A673 (cell line): ENCODE measurements at regions not wholly inside any gene's neighbourhood (a gene's known extent, or its start where the extent isn't known, plus 50 kb on each side); places are given as distances from the start of the nearest gene placed in this dataset.

Source experiments
- BruUV-seq: library from RNA; stranded (reverse); fragments of 400-500 nt; replicated peaks from 2 replicates; lab custom pipeline; 2021; lab: Mats Ljungman, UMichigan
- CTCF ChIA-PET: fragments of 300-600 bp; sonication (Branson Sonifier 250); formaldehyde crosslinking; loops from one replicate; lab custom pipeline; 2022; ENCODE audit warnings: antibody characterized with exemption; lab: Charles Lee
- POLR2A ChIA-PET: fragments of 300-600 bp; sonication (Branson Sonifier 250); formaldehyde crosslinking; loops from one replicate; lab custom pipeline; 2022; ENCODE audit warnings: antibody characterized with exemption; ENCODE audit not compliant: low non-redundant PET; lab: Charles Lee
- DNase-seq: peaks from one replicate; pipeline ENCODE4 v3.0.0-alpha.2; 2015; ENCODE audit warnings: low spot score
- H3K27ac ChIP-seq: fragments of 200-600 bp; sonication (generic); 2 replicates; pipeline ENCODE4 v1.5.1; 2016; ENCODE audit warnings: mixed run types, low read depth, mild to moderate bottlenecking, mixed read lengths, antibody characterized with exemption, low read length; ENCODE audit not compliant: poor library complexity, severe bottlenecking
- H3K27me3 ChIP-seq: fragments of 200-600 bp; sonication (generic); replicated peaks from 2 replicates; pipeline ENCODE4 v1.6.1; 2017; ENCODE audit warnings: mixed run types, low read depth, mild to moderate bottlenecking, mixed read lengths, antibody characterized with exemption, low read length; ENCODE audit not compliant: insufficient read depth, poor library complexity
- H3K36me3 ChIP-seq: fragments of 200-600 bp; sonication (generic); 2 replicates; pipeline ENCODE4 v1.6.1; 2016; ENCODE audit warnings: mixed run types, mild to moderate bottlenecking, mixed read lengths, antibody characterized with exemption, low read length; ENCODE audit not compliant: insufficient read depth, poor library complexity, severe bottlenecking
- H3K4me1 ChIP-seq: fragments of 200-600 bp; sonication (generic); 2 replicates; pipeline ENCODE4 v1.6.1; 2017; ENCODE audit warnings: mixed run types, mild to moderate bottlenecking, mixed read lengths, antibody characterized with exemption, low read length; ENCODE audit not compliant: insufficient read depth, poor library complexity, severe bottlenecking
- H3K4me3 ChIP-seq: fragments of 200-600 bp; sonication (generic); 2 replicates; pipeline ENCODE4 v1.5.1; 2016; ENCODE audit warnings: low read depth, mixed run types, mild to moderate bottlenecking, mixed read lengths, low read length; ENCODE audit not compliant: poor library complexity, severe bottlenecking
- H3K9me3 ChIP-seq: fragments of 200-600 bp; sonication (generic); 2 replicates; pipeline ENCODE4 v1.6.1; 2016; ENCODE audit warnings: mixed run types, low read depth, mild to moderate bottlenecking, mixed read lengths, antibody characterized with exemption, low read length; ENCODE audit not compliant: poor library complexity, severe bottlenecking
- CTCF ChIP-seq: fragments of 300-800, 200-600 bp; sonication (generic); conservative IDR thresholded peaks from 2 replicates; pipeline ENCODE4 v1.5.1; 2017; ENCODE audit warnings: low read depth, mild to moderate bottlenecking, antibody characterized with exemption, low read length, moderate library complexity, mixed read lengths
- EZH2 ChIP-seq: fragments of 200-600 bp; sonication (generic); IDR thresholded peaks from 2 replicates; pipeline ENCODE4 v1.6.1; 2017; ENCODE audit warnings: borderline replicate concordance, low read depth, mild to moderate bottlenecking, mixed read lengths, antibody characterized with exemption, low read length; ENCODE audit not compliant: poor library complexity, severe bottlenecking
- intact Hi-C: fragments of 100-400 bp; cut with micrococcal nuclease; formaldehyde crosslinking; loops from one replicate; pipeline ENCODE4 v1.10.0; 2022; ENCODE audit not compliant: unreplicated experiment

DNA sequence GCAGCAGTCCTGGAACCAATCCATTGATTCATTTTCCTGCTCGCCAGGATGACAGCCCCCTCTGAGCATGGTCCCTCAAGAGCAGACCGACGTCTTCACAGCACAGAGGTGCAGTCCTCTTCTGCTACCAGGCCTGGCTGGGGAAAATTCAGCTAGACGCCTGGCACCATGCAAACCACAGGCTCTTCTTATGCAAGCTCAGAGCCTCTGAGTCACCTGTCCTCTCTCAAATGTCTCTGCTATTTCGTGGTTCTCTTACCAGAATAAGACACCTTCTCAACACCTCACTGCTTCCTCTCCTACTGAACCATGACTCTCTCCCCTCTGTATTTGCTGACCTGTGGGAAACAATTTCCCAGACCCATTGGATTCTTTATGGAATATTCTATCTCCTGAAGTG lies 79.8 kb upstream of the CYRIA start:
- no peak for TF ChIP-seq EZH2
- no peak for TF ChIP-seq CTCF
- peaks cover 9% of the 10 kb centered on the region for H3K4me1 ChIP-seq
- CTCF ChIA-PET = no interaction called here
- DNase-seq = no peak
- POLR2A ChIA-PET = no interaction called here
- BruUV-seq = no TSS peak
- no peaks in the 10 kb centered on the region for H3K9me3 ChIP-seq
- no peak overlapping the region for H3K4me3 ChIP-seq
- intact Hi-C loops = no loop called here
- H3K27ac ChIP-seq = no peak overlapping the region
- no peaks in the 10 kb centered on the region for H3K27me3 ChIP-seq
- no peaks in the 10 kb centered on the region for H3K36me3 ChIP-seq

DNA sequence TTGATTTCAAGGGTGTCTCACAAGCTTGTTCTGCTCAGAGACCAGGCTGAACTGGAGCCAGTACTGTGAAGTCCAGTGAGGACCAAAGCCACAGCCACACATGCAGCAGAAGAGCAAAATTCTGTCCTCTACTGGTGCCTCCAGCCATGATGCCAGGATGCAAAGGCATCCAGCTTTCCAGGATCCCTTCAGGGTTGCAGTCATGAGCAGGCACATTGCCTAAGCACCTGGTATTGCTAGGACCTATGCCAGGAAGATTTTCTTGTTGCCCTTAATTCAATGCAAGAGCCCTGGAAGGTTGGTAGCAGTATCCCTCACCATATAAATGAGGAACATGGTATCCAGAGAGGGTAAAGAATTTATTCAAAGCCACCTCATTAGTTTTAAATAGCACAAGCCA lies 78.9 kb upstream of the CYRIA start:
- H3K4me3 ChIP-seq = no peak overlapping the region
- ChIA-PET CTCF (no interaction called here), POLR2A (no interaction called here)
- no peaks in the 10 kb centered on the region for H3K36me3 ChIP-seq
- H3K9me3 ChIP-seq = no peaks in the 10 kb centered on the region
- no TSS peak for BruUV-seq
- H3K27me3 ChIP-seq = no peaks in the 10 kb centered on the region
- intact Hi-C loops = no loop called here
- no peak overlapping the region for H3K27ac ChIP-seq
- TF ChIP-seq EZH2 (no peak), CTCF (no peak)
- no peak for DNase-seq
- H3K4me1 ChIP-seq = peaks cover 9% of the 10 kb centered on the region

- Histone ChIP-seq H3K27me3 (no peaks in the 10 kb centered on the region), H3K4me3 (no peak overlapping the region), H3K27ac (no peak overlapping the region), H3K36me3 (no peaks in the 10 kb centered on the region), H3K9me3 (no peaks in the 10 kb centered on the region), H3K4me1 (peaks cover 9% of the 10 kb centered on the region)
- DNase-seq = no peak
- POLR2A ChIA-PET = no interaction called here
- intact Hi-C loops = no loop called here
- CTCF ChIA-PET = no interaction called here
- no peak for TF ChIP-seq EZH2
- TF ChIP-seq CTCF = no peak
- BruUV-seq = no TSS peak
These were observed 76.4 kb upstream of the CYRIA start for GRCh38 chr2:16742026-16742425.
